K562 (cell line): ENCODE measurements at regions not wholly inside any gene's neighbourhood (a gene's known extent, or its start where the extent isn't known, plus 50 kb on each side); places are given as distances from the start of the nearest gene placed in this dataset.

ENCODE experiments used
- ATAC-seq: fragments of 200-7000 bp; cut with Tn5 transposase; 3 replicates; pipeline ENCODE4 v1.9.1; 2020; ENCODE audit warnings: moderate library complexity
- BruUV-seq: library from RNA; stranded (reverse); fragments of 400-500 nt; replicated peaks from 2 replicates; lab custom pipeline; 2021; lab: Mats Ljungman, UMichigan
- CTCF ChIA-PET: fragments of 300-600 bp; formaldehyde crosslinking; extraction: SDS; loops from one replicate; lab custom pipeline; 2021; ENCODE audit warnings: low intra/inter-chr PET ratio; lab: Yijun Ruan, JAX
- POLR2A ChIA-PET: fragments of 300-600, 350-650 bp; sonication (Branson Sonifier 250); formaldehyde crosslinking; extraction: SDS; loops from one replicate; lab custom pipeline; 2021; ENCODE audit warnings: antibody characterized with exemption, inconsistent platforms; lab: Yijun Ruan, JAX
- DNase-seq, 4 experiments: peaks; one replicate each; pipeline versions ENCODE4 v3.0.0 to v3.0.0-alpha.2; 2011 to 2018; ENCODE audit warnings: low spot score in 3 of 4, mixed read lengths in 3 of 4; ENCODE audit errors: extremely low read depth in 1 of 4
- FAIRE-seq: peaks from 2 replicates; lab custom pipeline; 2011; peaks lifted over from hg19 to GRCh38; lab: Jason Lieb, UNC
- H2AFZ ChIP-seq: 2 replicates; pipeline ENCODE4 v1.6.0; 2011; ENCODE audit warnings: low read depth, low read length, control low read depth, inconsistent platforms
- H3K27ac ChIP-seq: fragments of 200-600 bp; 3 replicates; pipeline ENCODE4 v1.8.0; 2011; ENCODE audit warnings: low read depth, mild to moderate bottlenecking, control low read depth, inconsistent platforms, low read length, moderate library complexity, mixed read lengths; ENCODE audit errors: extremely low read depth
- H3K27me3 ChIP-seq, 2 experiments: fragments of 300-600 bp in 1 of 2; 2 replicates in 1 of 2; 3 replicates in 1 of 2; pipeline versions ENCODE4 v1.6.0 to v1.8.0; 2011; ENCODE audit warnings: inconsistent platforms in 2 of 2, low read length in 2 of 2, mild to moderate bottlenecking in 1 of 2, mixed read lengths in 1 of 2, moderate library complexity in 1 of 2; ENCODE audit not compliant: control insufficient read depth in 2 of 2, insufficient read depth in 2 of 2
- H3K36me3 ChIP-seq: fragments of 300-600 bp; 3 replicates; pipeline ENCODE4 v1.8.0; 2011; ENCODE audit warnings: mild to moderate bottlenecking, low read length, inconsistent platforms; ENCODE audit not compliant: control insufficient read depth, insufficient read depth
- H3K4me1 ChIP-seq, 2 experiments: fragments of 200-600 bp in 1 of 2; replicated peaks in 1 of 2; 2 replicates in 1 of 2; 3 replicates in 1 of 2; pipeline versions ENCODE4 v1.5.1 to v1.8.0; 2011; ENCODE audit warnings: inconsistent platforms in 2 of 2, low read length in 2 of 2, mild to moderate bottlenecking in 1 of 2, mixed read lengths in 1 of 2, moderate library complexity in 1 of 2; ENCODE audit not compliant: control insufficient read depth in 2 of 2, insufficient read depth in 2 of 2
- H3K4me2 ChIP-seq: 2 replicates; pipeline ENCODE4 v1.6.1; 2011; ENCODE audit warnings: low read length, control low read depth, inconsistent platforms, mixed read lengths; ENCODE audit not compliant: insufficient read depth
- H3K4me3 ChIP-seq: fragments of 200-600 bp; sonication (generic), shearing (Covaris generic); 2 replicates; pipeline ENCODE4 v1.5.1; 2016; ENCODE audit warnings: control low read depth, inconsistent platforms
- H3K79me2 ChIP-seq: fragments of 200-600 bp; 3 replicates; pipeline ENCODE4 v1.8.0; 2011; ENCODE audit warnings: low read length, inconsistent platforms; ENCODE audit not compliant: control insufficient read depth, insufficient read depth
- H3K9ac ChIP-seq, 2 experiments: 2 replicates each; pipeline versions ENCODE4 v1.6.0 to v1.6.1; 2011; ENCODE audit warnings: low read depth in 2 of 2, low read length in 2 of 2, control low read depth in 1 of 2, inconsistent platforms in 1 of 2, mild to moderate bottlenecking in 1 of 2, mixed read lengths in 1 of 2; ENCODE audit not compliant: insufficient read depth in 1 of 2
- H3K9me1 ChIP-seq: one replicate; pipeline ENCODE4 v1.6.0; 2011; ENCODE audit warnings: inconsistent platforms, mild to moderate bottlenecking, low read length, moderate library complexity; ENCODE audit not compliant: control insufficient read depth, insufficient read depth
- H3K9me3 ChIP-seq: replicated peaks from 2 replicates; pipeline ENCODE4 v1.5.1; 2011; ENCODE audit warnings: low read depth, low read length, inconsistent platforms; ENCODE audit not compliant: control insufficient read depth, insufficient read depth
- H4K20me1 ChIP-seq: replicated peaks from 2 replicates; pipeline ENCODE4 v1.6.1; 2011; ENCODE audit warnings: low read length, inconsistent platforms, mixed read lengths; ENCODE audit not compliant: control insufficient read depth, insufficient read depth
- ADNP ChIP-seq: fragments of 200-800 bp; sonication (Bioruptor generic); IDR thresholded peaks from 2 replicates; pipeline ENCODE4 v1.6.1; 2016; ENCODE audit warnings: missing genetic modification characterization, missing compliant biosample characterization
- ERF ChIP-seq: fragments of 450-650 bp; formaldehyde crosslinking; IDR thresholded peaks from 2 replicates; pipeline ENCODE4 v1.4.0; 2020; ENCODE audit warnings: mild to moderate bottlenecking, mixed read lengths
- FOXA1 ChIP-seq: fragments of 450-650 bp; IDR thresholded peaks from 2 replicates; pipeline ENCODE4 v1.6.1; 2016; ENCODE audit warnings: mild to moderate bottlenecking, borderline replicate concordance
- HLTF ChIP-seq: fragments of 450-650 bp; IDR thresholded peaks from 2 replicates; pipeline ENCODE4 v1.6.1; 2016
- HNRNPH1 ChIP-seq: fragments of 200-400 bp; formaldehyde crosslinking; optimal IDR thresholded peaks from 2 replicates; pipeline ENCODE3; 2017; ENCODE audit warnings: low read depth, mild to moderate bottlenecking, low read length, moderate library complexity
- KAT7 ChIP-seq: sonication (generic); formaldehyde crosslinking; IDR thresholded peaks from 2 replicates; pipeline ENCODE4 v1.8.0; 2022; ENCODE audit warnings: missing genetic modification reagents, mild to moderate bottlenecking, borderline replicate concordance
- PYGO2 ChIP-seq: fragments of 450-650 bp; IDR thresholded peaks from 2 replicates; pipeline ENCODE4 v1.6.1; 2016; ENCODE audit warnings: mild to moderate bottlenecking, missing genetic modification characterization, moderate library complexity, missing compliant biosample characterization
- RREB1 ChIP-seq: fragments of 250-450 bp; sonication (Bioruptor Pico); IDR thresholded peaks from 2 replicates; pipeline ENCODE4 v1.4.0; 2020
- SAFB2 ChIP-seq: fragments of 200-400 bp; formaldehyde crosslinking; IDR thresholded peaks from 2 replicates; pipeline ENCODE4 v1.6.1; 2018; ENCODE audit warnings: borderline replicate concordance, low read length, low read depth, moderate library complexity; ENCODE audit not compliant: severe bottlenecking
- TOE1 ChIP-seq, 2 experiments: fragments of 450-650 bp in 1 of 2; sonication (generic) in 1 of 2; formaldehyde crosslinking in 1 of 2; IDR thresholded peaks; 2 replicates each; pipeline versions ENCODE4 v1.7.1 to v1.8.0; 2016 to 2022; ENCODE audit warnings: borderline replicate concordance in 2 of 2, mild to moderate bottlenecking in 2 of 2, antibody characterized with exemption in 1 of 2, inconsistent platforms in 1 of 2, low read depth in 1 of 2, missing genetic modification reagents in 1 of 2, moderate library complexity in 1 of 2
- ZNF274 ChIP-seq: IDR thresholded peaks from 2 replicates; pipeline ENCODE4 v1.6.1; 2011; ENCODE audit warnings: low read depth, mild to moderate bottlenecking, low read length, moderate library complexity, borderline replicate concordance
- ZNF436 ChIP-seq: fragments of 250-450, 450-650 bp; sonication (Bioruptor Pico); formaldehyde crosslinking; IDR thresholded peaks from 2 replicates; pipeline ENCODE4 v1.7.0; 2020; ENCODE audit warnings: mild to moderate bottlenecking
- ZSCAN29 ChIP-seq: fragments of 450-650 bp; IDR thresholded peaks from 2 replicates; pipeline ENCODE4 v1.6.1; 2017
- WGBS: fragments of 100-300 bp; shearing (Covaris generic); methylation state at CpG from one replicate; pipeline ENCODE4 v1.1.6; 2016; ENCODE audit warnings: low coverage, mixed read lengths; ENCODE audit not compliant: insufficient coverage; ENCODE audit errors: missing lambda C conversion rate; 5-methylcytosine and 5-hydroxymethylcytosine counted together
- in situ Hi-C: fragments of 300-500 bp; cut with MboI; formaldehyde crosslinking; loops from 4 replicates; pipeline ENCODE4 v1.15.0; 2018; ENCODE audit warnings: inconsistent platforms, mixed read lengths
- intact Hi-C: fragments of 100-400 bp; cut with micrococcal nuclease; formaldehyde crosslinking; loops from 2 replicates; pipeline ENCODE4 v1.14.2; 2022

GRCh38 chr11:121870206-121871045, 245.6 kb downstream of the BLID start:
- WGBS, result 3% methylated on average over 6 of the region's 6 CpGs
- DNase-seq (no peak), ATAC-seq (no peak), FAIRE-seq (no peak)
- ChIA-PET POLR2A (no interaction called here), CTCF (no interaction called here)
- H3K4me1 ChIP-seq, result no peaks in the 10 kb centered on the region
- no peaks in the 10 kb centered on the region for H3K27me3 ChIP-seq
- H3K9ac ChIP-seq, result no peak overlapping the region
- no peak overlapping the region for H3K27ac ChIP-seq
- in situ Hi-C loops, result no loop called here
- intact Hi-C loops, result no loop called here
- no peaks in the 10 kb centered on the region for H3K79me2 ChIP-seq
- H3K9me3 ChIP-seq, result no peaks in the 10 kb centered on the region; the same call in 1 of the 2 replicates
- no peak overlapping the region for H2AFZ ChIP-seq
- no peaks in the 10 kb centered on the region for H3K36me3 ChIP-seq
- H3K4me2 ChIP-seq, result no peak overlapping the region
- no TSS peak for BruUV-seq
- H3K9me1 ChIP-seq, result no peaks in the 10 kb centered on the region
- no peaks in the 10 kb centered on the region for H4K20me1 ChIP-seq
- H3K4me3 ChIP-seq, result no peak overlapping the region
- TF ChIP-seq PYGO2 (tag) (no peak), ZNF436 (CRISPR knock-in tag) (no peak), ZSCAN29 (no peak), SAFB2 (no peak), ZNF274 (no peak), RREB1 (CRISPR knock-in tag) (no peak), TOE1 (IDR thresholded peaks at IDR 0.05; ENCODE audit: borderline replicate concordance) (no peak), TOE1 (CRISPR knock-in tag; IDR thresholded peaks at IDR 0.05; ENCODE audit: borderline replicate concordance, low read depth) (no peak), KAT7 (CRISPR knock-in tag) (no peak), HNRNPH1 (no peak), ADNP (tag) (no peak), HLTF (no peak), FOXA1 (no peak), ERF (CRISPR knock-in tag) (no peak)
